ENCODE measurements at regions not wholly inside any gene's neighbourhood (a gene's known extent, or its start where the extent isn't known, plus 50 kb on each side); places are given as distances from the start of the nearest gene placed in this dataset.

- TF ChIP-seq CTCF (IDR thresholded peaks at IDR 0.05) = no peak
- no peak for TF ChIP-seq POLR2AphosphoS5 (IDR thresholded peaks at IDR 0.05)
Observed at GRCh38 chr6:71199736-71200135, 88.9 kb upstream of the OGFRL1 start.

All from breast epithelium (tissue), 3 donors.